Right hindlimb (tissue), 1 donor: ENCODE measurements at regions not wholly inside any gene's neighbourhood (a gene's known extent, or its start where the extent isn't known, plus 50 kb on each side); places are given as distances from the start of the nearest gene placed in this dataset.
A peak's percentile ranks its signal among the peaks of the same experiment; 100 is the strongest.

Experiments used
- DNase-seq: peaks from one replicate; pipeline ENCODE4 v3.0.0-alpha.2; 2018

DNA sequence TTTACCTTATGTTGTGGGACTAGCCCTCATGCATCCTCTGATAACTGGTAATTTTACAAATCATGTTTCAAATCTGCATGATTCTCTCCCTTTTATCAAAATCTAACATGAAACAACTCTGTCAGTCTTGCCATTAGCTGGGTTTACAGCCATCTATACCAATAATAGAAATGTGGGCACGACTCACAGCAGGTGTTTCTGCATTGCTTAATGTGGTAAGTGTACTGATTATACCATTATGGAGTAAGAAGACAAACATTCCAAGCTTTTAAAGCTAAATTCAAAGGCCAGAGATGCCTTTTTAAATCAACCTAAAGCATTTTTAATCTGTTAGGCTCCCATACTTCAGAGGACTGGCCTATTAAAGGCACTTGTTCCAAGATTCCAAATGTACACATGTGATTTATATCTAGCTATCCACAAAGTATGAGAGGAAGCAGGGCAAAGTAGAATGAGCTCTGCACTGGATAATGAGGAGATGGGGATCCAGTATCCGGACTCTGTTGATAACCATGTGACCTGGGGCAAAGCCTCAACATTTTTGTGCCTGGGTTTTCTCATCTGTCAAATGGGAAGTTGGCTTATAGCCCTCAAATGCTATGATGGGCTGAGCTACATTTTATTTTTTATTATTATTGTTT lies 52.3 kb upstream of the FUT8 start:
- no peak for DNase-seq

DNA sequence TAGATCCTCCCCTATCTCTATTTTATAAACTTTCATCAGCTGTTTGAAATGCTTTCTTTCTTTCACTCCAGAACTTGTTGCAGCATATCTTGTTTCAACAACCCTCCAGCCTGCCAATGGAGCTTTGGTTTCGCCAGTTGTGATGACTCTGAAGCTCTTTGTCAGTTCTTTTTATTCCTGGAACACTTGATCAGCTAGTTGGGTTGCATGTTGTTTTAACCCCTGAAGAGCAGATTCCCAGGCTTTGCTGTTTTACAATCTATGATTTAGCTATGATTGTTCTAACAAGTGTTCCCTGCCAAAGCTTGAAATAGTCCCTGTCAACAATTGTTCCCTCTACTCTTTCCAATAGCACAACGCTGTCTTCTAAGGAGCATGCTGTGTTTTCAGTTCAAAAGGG lies 50.6 kb upstream of the FUT8 start:
- peak; percentile 50 for DNase-seq
